ENCODE measurements at regions not wholly inside any gene's neighbourhood (a gene's known extent, or its start where the extent isn't known, plus 50 kb on each side); places are given as distances from the start of the nearest gene placed in this dataset.

DNA sequence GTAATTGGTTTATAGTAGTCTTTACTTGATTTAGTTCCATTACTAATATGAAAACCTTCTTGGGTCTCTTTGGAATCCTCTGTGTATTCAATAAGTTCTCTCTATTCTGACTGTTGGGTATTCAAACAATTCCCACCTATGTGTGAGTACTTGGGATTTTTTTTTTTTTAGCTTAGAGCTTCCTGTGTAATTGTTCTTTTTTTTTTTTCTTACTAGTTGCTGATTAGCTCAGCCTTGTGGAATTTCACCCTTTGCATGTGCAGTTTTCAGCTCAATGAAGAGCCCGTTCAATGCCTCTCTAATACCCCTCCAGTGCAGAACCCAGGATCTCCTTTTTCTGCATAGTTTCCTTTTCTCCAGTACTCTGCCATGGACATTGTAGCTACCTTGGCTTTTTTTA is 339.1 kb upstream of the GALNT5 start:
- TF ChIP-seq, protein P1, sequence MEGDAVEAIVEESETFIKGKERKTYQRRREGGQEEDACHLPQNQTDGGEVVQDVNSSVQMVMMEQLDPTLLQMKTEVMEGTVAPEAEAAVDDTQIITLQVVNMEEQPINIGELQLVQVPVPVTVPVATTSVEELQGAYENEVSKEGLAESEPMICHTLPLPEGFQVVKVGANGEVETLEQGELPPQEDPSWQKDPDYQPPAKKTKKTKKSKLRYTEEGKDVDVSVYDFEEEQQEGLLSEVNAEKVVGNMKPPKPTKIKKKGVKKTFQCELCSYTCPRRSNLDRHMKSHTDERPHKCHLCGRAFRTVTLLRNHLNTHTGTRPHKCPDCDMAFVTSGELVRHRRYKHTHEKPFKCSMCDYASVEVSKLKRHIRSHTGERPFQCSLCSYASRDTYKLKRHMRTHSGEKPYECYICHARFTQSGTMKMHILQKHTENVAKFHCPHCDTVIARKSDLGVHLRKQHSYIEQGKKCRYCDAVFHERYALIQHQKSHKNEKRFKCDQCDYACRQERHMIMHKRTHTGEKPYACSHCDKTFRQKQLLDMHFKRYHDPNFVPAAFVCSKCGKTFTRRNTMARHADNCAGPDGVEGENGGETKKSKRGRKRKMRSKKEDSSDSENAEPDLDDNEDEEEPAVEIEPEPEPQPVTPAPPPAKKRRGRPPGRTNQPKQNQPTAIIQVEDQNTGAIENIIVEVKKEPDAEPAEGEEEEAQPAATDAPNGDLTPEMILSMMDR (conservative IDR thresholded peaks at IDR 0.05; ENCODE audit: low read depth, low read length): no peak
- H3K4me3 ChIP-seq (ENCODE audit: low read depth, low read length): no peak overlapping the region
- peak; percentile 48 for DNase-seq (ENCODE audit: low read depth)

DNA sequence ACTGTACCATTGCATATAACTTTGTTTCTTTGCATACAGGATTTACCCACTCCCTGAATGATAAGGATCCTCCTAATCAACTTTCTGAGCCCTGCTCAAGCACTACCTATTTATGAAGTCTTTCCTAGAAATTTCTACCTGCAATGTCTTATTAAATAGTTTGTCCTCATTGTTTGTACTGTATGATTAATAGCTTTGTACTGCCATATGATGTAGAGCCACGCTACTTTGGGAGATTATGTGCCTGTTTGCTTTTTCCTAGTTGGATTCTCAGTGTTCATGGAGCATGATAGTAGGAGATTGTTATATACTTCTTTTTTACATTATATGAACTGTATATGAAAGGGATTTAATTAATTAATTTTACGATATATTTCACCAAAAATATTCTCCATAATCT is 327.1 kb upstream of the GALNT5 start:
- TF ChIP-seq, protein P1 (conservative IDR thresholded peaks at IDR 0.05; ENCODE audit: low read depth, low read length): no peak
- no peak overlapping the region for H3K4me3 ChIP-seq (ENCODE audit: low read depth, low read length)
- DNase-seq (ENCODE audit: low read depth): no peak

DNA sequence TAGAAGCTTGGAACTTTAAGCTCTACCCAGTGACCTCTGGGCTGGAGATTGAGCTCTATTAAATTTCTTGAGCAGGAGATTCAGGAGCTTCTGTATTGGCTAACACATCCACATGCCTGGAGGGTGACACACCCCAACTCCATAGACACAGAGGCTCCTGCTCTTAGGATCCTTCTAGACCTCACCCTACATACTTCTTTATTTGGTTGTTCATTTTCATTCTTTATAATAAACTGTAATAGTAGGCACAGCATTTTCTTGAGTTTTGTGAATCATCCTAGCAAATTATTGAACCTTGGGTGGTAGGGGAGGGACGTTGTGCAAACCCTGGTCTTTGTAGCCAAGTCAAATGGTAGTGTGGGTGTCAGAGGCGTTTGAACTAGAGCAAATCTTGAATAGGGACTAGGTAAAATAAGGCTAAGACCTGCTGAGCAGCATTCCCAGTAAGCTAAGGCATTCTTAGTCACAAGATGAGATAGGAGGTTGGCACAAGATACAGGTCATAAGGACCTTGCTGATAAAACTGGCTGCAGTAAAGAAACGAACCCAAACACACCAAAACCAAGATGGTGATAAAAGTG is 323.8 kb upstream of the GALNT5 start:
- TF ChIP-seq, protein P1 (conservative IDR thresholded peaks at IDR 0.05; ENCODE audit: low read depth, low read length): no peak
- no peak for DNase-seq (ENCODE audit: low read depth)
- H3K4me3 ChIP-seq (ENCODE audit: low read depth, low read length): no peak overlapping the region

DNA sequence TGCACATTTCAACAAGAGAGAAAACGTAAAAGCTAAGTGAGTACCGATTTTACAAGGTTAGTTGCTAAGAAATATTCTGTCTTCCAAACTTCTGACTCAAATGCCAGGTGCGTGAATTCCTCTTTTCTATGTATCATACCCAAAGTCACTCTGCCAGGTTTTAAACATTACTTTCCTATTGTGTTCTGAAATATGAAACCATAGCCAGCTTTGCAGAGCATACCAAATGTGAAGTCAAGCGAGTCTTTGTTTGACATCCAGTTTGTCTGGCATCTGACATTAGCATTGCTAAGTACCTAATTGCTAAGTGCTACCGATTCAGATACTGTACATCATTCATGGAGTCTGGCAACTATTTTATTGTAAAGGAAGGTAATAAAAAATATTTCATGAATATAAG is 321.9 kb upstream of the GALNT5 start:
- DNase-seq (ENCODE audit: low read depth): peak; percentile 4

DNA sequence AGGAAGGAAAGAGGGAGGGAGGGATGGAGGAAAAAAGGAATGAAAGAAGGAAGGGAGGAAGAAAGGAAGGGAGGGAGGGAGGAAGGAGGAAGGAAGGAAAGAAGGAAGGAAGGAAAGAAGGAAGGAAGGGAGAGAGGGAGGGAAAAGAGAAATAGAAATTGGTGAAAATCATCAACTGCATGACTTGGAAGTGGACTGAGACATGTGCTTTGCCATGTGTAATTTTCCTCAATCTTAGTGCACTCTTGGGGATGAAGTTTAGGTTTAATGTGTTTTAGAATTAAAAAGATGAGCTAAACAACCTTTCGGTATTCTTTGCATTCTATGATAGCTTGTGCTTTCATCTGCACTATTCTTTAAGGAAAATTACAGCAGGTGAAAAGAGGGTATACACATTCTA is 320.1 kb upstream of the GALNT5 start:
- no peak for DNase-seq (ENCODE audit: low read depth)

More for the DNA sequence above, 321.9 kb upstream of the GALNT5 start:
- no peak overlapping the region for H3K4me3 ChIP-seq (ENCODE audit: low read depth, low read length)
- TF ChIP-seq, protein P1 (conservative IDR thresholded peaks at IDR 0.05; ENCODE audit: low read depth, low read length): no peak

DNA sequence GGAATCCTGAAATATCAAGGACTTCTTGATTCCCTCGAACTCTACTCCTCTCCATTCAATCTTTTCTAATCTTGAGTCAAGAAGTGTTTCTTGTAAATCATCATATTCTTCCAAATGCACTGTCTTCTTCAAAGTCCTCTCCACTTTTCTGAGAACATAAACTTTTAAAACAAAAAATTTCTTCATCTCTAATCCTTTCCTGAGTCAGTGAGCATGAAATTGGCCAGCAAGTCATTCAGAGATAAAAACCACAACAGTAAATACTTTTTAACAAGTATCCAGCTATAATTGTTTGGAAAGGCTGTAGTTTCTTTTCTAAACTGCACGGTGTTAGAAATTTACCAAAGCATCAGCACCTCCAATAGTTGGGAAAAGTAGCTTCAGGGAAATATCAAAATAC is 312.6 kb upstream of the GALNT5 start:
- TF ChIP-seq, protein P1 (conservative IDR thresholded peaks at IDR 0.05; ENCODE audit: low read depth, low read length): no peak
- no peak for DNase-seq (ENCODE audit: low read depth)
- H3K4me3 ChIP-seq (ENCODE audit: low read depth, low read length): no peak overlapping the region

More for the DNA sequence above, 320.1 kb upstream of the GALNT5 start:
- no peak overlapping the region for H3K4me3 ChIP-seq (ENCODE audit: low read depth, low read length)
- TF ChIP-seq, protein P1 (conservative IDR thresholded peaks at IDR 0.05; ENCODE audit: low read depth, low read length): no peak

DNA sequence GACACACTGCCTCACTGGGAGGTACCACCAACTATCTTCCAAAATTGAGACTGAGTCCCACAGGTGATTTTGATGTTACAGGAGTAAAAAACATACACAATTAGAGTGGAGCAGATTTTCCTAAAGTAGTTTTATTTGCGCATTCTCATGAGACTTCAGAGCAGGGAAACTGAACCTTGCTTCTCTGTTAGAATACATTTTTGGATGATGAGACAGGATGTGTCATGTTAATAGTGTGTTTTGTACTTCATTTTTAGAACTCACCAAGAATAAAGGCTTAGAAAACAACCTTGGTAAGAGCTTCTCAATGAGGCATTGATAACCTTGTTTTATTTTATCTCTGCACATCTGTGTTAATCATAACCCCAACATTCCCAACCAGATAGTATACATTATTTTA is 310.2 kb upstream of the GALNT5 start:
- H3K4me3 ChIP-seq (ENCODE audit: low read depth, low read length): no peak overlapping the region
- TF ChIP-seq, protein P1 (conservative IDR thresholded peaks at IDR 0.05; ENCODE audit: low read depth, low read length): no peak
- no peak for DNase-seq (ENCODE audit: low read depth)
